ENCODE measurements at regions not wholly inside any gene's neighbourhood (a gene's known extent, or its start where the extent isn't known, plus 50 kb on each side); places are given as distances from the start of the nearest gene placed in this dataset.
"Not testable (repeated sequence)": the region's sequence is repeated elsewhere in the genome, so short reads cannot be mapped to it uniquely, and the experiment has no call there.

- H3K4me1 Mint-ChIP-seq: peaks cover 25 to 42% of the 10 kb centered on the region in 2 donors
- H3K9me3 Mint-ChIP-seq: peaks cover 0 to 15% (median 0%) of the 10 kb centered on the region in 6 donors
- H3K27me3 Mint-ChIP-seq (ENCODE audit: low read depth in 3 of 3): peaks cover 0 to 8% (median 2%) of the 10 kb centered on the region in 3 donors
- H3K27ac Mint-ChIP-seq: peak overlapping the region in 3 of 6 donors; percentile 12 to 90 (median 69)
- DNase-seq: no peak
- no peak overlapping the region for H3K4me3 Mint-ChIP-seq
- H3K36me3 Mint-ChIP-seq: peaks cover 0 to 8% (median 5%) of the 10 kb centered on the region in 3 donors
Observed at GRCh38 chr5:174448662-174449061, 275.7 kb upstream of the MSX2 start.

GRCh38 chr5:174453690-174454089 is 270.7 kb upstream of the MSX2 start:
- peaks cover 0 to 11% (median 0%) of the 10 kb centered on the region in 6 donors for H3K9me3 Mint-ChIP-seq
- peaks cover 4 to 8% (median 7%) of the 10 kb centered on the region in 3 donors for H3K27me3 Mint-ChIP-seq (ENCODE audit: low read depth in 3 of 3)
- DNase-seq: no peak
- H3K4me1 Mint-ChIP-seq: peaks cover 28 to 32% of the 10 kb centered on the region in 2 donors
- peak overlapping the region; percentile 57 to 93 (median 88) for H3K27ac Mint-ChIP-seq
- peak overlapping the region; percentile 70 to 82 (median 81) for H3K4me3 Mint-ChIP-seq
- peaks cover 0 to 7% (median 5%) of the 10 kb centered on the region in 3 donors for H3K36me3 Mint-ChIP-seq

- DNase-seq: peak; percentile 53 to 62 (median 60)
- peaks cover 30 to 36% of the 10 kb centered on the region in 2 donors for H3K4me1 Mint-ChIP-seq
- peak overlapping the region; percentile 57 to 93 (median 88) for H3K27ac Mint-ChIP-seq
- peaks cover 0 to 8% (median 0%) of the 10 kb centered on the region in 6 donors for H3K9me3 Mint-ChIP-seq
- peaks cover 0 to 5% (median 4%) of the 10 kb centered on the region in 3 donors for H3K36me3 Mint-ChIP-seq
- peaks cover 3 to 8% (median 7%) of the 10 kb centered on the region in 3 donors for H3K27me3 Mint-ChIP-seq (ENCODE audit: low read depth in 3 of 3)
- peak overlapping the region; percentile 70 to 82 (median 81) for H3K4me3 Mint-ChIP-seq
Observed at GRCh38 chr5:174454464-174454863, 269.9 kb upstream of the MSX2 start.

- H3K27ac Mint-ChIP-seq: peak overlapping the region; percentile 57 to 93 (median 88)
- H3K4me1 Mint-ChIP-seq: peaks cover 34 to 40% of the 10 kb centered on the region in 2 donors
- DNase-seq: no peak
- peaks cover 0 to 5% (median 4%) of the 10 kb centered on the region in 3 donors for H3K36me3 Mint-ChIP-seq
- H3K9me3 Mint-ChIP-seq: peaks cover 0 to 6% (median 0%) of the 10 kb centered on the region in 6 donors
- H3K4me3 Mint-ChIP-seq: peak overlapping the region in 4 of 5 donors; percentile 74 to 82 (median 82)
- H3K27me3 Mint-ChIP-seq (ENCODE audit: low read depth in 3 of 3): peaks cover 5 to 10% (median 7%) of the 10 kb centered on the region in 3 donors
Observed at GRCh38 chr5:174454890-174455289, 269.5 kb upstream of the MSX2 start.

GRCh38 chr5:174455301-174455700 is 269.1 kb upstream of the MSX2 start:
- DNase-seq: no peak
- Mint-ChIP-seq H3K36me3 (peaks cover 0 to 5% (median 4%) of the 10 kb centered on the region in 3 donors), H3K9me3 (peaks cover 0 to 6% (median 0%) of the 10 kb centered on the region in 6 donors), H3K4me3 (peak overlapping the region in 1 of 5 donors; percentile 23), H3K27me3 (ENCODE audit: low read depth in 3 of 3) (peaks cover 5 to 13% (median 7%) of the 10 kb centered on the region in 3 donors), H3K4me1 (peaks cover 38 to 44% of the 10 kb centered on the region in 2 donors), H3K27ac (peak overlapping the region in 5 of 6 donors; percentile 7 to 68 (median 18))

GRCh38 chr5:174457141-174457678 is 267.2 kb upstream of the MSX2 start:
- Mint-ChIP-seq H3K27ac (peak overlapping the region in 2 of 6 donors; percentile 33 to 44), H3K9me3 (peaks cover 0 to 6% (median 0%) of the 10 kb centered on the region in 6 donors), H3K4me1 (peaks cover 43 to 47% of the 10 kb centered on the region in 2 donors), H3K27me3 (ENCODE audit: low read depth in 3 of 3) (peaks cover 5 to 12% (median 7%) of the 10 kb centered on the region in 3 donors), H3K4me3 (no peak overlapping the region), H3K36me3 (no peaks in the 10 kb centered on the region)
- DNase-seq: no peak

GRCh38 chr5:174459071-174459702 is 265.2 kb upstream of the MSX2 start:
- H3K4me3 Mint-ChIP-seq: no peak overlapping the region
- peak overlapping the region in 2 of 6 donors; percentile 66 to 73 for H3K27ac Mint-ChIP-seq
- peaks cover 0 to 3% (median 0%) of the 10 kb centered on the region in 6 donors for H3K9me3 Mint-ChIP-seq
- peaks cover 30 to 32% of the 10 kb centered on the region in 2 donors for H3K4me1 Mint-ChIP-seq
- H3K27me3 Mint-ChIP-seq (ENCODE audit: low read depth in 3 of 3): peaks cover 5 to 8% (median 7%) of the 10 kb centered on the region in 3 donors
- DNase-seq: no peak
- no peaks in the 10 kb centered on the region for H3K36me3 Mint-ChIP-seq

- Mint-ChIP-seq H3K4me3 (peak overlapping the region in 4 of 5 donors; percentile 15 to 65 (median 36)), H3K27me3 (ENCODE audit: low read depth in 3 of 3) (peaks cover 6 to 8% (median 7%) of the 10 kb centered on the region in 3 donors), H3K27ac (peak overlapping the region in 5 of 6 donors; percentile 16 to 77 (median 66)), H3K36me3 (no peaks in the 10 kb centered on the region), H3K4me1 (peaks cover 23 to 26% of the 10 kb centered on the region in 2 donors), H3K9me3 (peaks cover 0 to 3% (median 0%) of the 10 kb centered on the region in 6 donors)
- peak; percentile 14 to 25 (median 20) for DNase-seq
Observed at GRCh38 chr5:174459832-174460448, 264.4 kb upstream of the MSX2 start.

GRCh38 chr5:174462129-174462528 is 262.3 kb upstream of the MSX2 start:
- Mint-ChIP-seq H3K4me3 (no peak overlapping the region), H3K36me3 (peaks cover 0 to 2% (median 0%) of the 10 kb centered on the region in 3 donors), H3K4me1 (peaks cover 15 to 22% of the 10 kb centered on the region in 2 donors), H3K27me3 (ENCODE audit: low read depth in 3 of 3) (peaks cover 3 to 7% (median 6%) of the 10 kb centered on the region in 3 donors), H3K9me3 (peaks cover 0 to 5% (median 0%) of the 10 kb centered on the region in 6 donors), H3K27ac (peak overlapping the region in 1 of 6 donors; percentile 74)
- DNase-seq: no peak

- Mint-ChIP-seq H3K36me3 (peaks cover 0 to 3% (median 0%) of the 10 kb centered on the region in 3 donors), H3K27ac (no peak overlapping the region), H3K27me3 (ENCODE audit: low read depth in 3 of 3) (peaks cover 4 to 7% (median 5%) of the 10 kb centered on the region in 3 donors)
Observed at GRCh38 chr5:174464504-174465165, 259.7 kb upstream of the MSX2 start.

GRCh38 chr5:174471528-174471927 is 252.9 kb upstream of the MSX2 start:
- not testable (repeated sequence) for DNase-seq; H3K36me3 Mint-ChIP-seq; H3K27me3 Mint-ChIP-seq (ENCODE audit: low read depth in 3 of 3); H3K4me1 Mint-ChIP-seq; H3K4me3 Mint-ChIP-seq; H3K27ac Mint-ChIP-seq
- H3K9me3 Mint-ChIP-seq: peaks cover 6 to 14% (median 11%) of the 10 kb centered on the region in 6 donors

More at GRCh38 chr5:174464504-174465165, 259.7 kb upstream of the MSX2 start:
- Mint-ChIP-seq H3K9me3 (peaks cover 0 to 5% (median under 1%) of the 10 kb centered on the region in 6 donors), H3K4me3 (no peak overlapping the region), H3K4me1 (peaks cover 11 to 12% of the 10 kb centered on the region in 2 donors)
- DNase-seq: no peak

- Mint-ChIP-seq H3K36me3 (no peaks in the 10 kb centered on the region), H3K4me3 (no peak overlapping the region), H3K27ac (no peak overlapping the region), H3K9me3 (peaks cover 4 to 14% (median 11%) of the 10 kb centered on the region in 6 donors), H3K4me1 (no peaks in the 10 kb centered on the region), H3K27me3 (ENCODE audit: low read depth in 3 of 3) (no peaks in the 10 kb centered on the region)
- DNase-seq: no peak
Observed at GRCh38 chr5:174472956-174473355, 251.4 kb upstream of the MSX2 start.

- H3K4me1 Mint-ChIP-seq; H3K4me3 Mint-ChIP-seq; H3K27ac Mint-ChIP-seq; H3K36me3 Mint-ChIP-seq; DNase-seq; H3K27me3 Mint-ChIP-seq (ENCODE audit: low read depth in 3 of 3): not testable (repeated sequence)
- H3K9me3 Mint-ChIP-seq: peaks cover 5 to 24% (median 12%) of the 10 kb centered on the region in 6 donors
Observed at GRCh38 chr5:174476001-174476400, 248.4 kb upstream of the MSX2 start.

All from immature natural killer cell (primary cell).